ENCODE measurements at regions not wholly inside any gene's neighbourhood (a gene's known extent, or its start where the extent isn't known, plus 50 kb on each side); places are given as distances from the start of the nearest gene placed in this dataset.

DNA sequence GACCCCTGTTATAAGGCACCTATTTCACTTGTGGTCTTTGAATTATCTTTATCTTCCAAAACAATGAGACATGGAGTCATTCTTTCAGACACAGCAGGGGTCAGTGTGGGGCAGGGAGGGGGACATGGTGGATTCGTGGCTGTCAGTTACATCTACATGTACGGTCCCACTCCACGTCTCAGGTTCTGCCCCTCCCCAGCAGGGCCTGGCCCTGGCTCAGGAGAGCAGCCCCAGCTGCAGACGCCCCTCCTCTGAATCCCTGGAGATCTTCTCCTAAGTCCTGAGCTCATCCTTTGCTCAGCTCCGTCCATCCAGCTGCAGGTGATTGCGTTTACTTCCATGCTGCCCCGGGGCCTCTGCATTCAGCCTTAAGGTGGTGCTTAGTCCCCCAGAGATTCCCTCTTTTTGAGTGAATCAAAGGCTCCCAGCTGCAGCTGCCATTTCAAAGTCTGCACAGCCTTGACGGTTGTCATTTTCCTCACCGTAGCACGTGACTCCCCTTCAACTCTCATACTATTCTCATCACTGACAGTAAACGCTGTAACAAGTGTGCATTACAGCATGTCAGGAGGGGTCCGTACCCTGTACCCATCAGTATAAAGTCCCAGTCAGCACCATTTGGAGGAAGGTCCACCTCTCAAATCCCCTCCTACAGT is 113.4 kb upstream of the TCERG1L start:
- TF ChIP-seq EZH2phosphoT487 (IDR thresholded peaks at IDR 0.05; ENCODE audit: low read length) (no peak), EZH2 (optimal IDR thresholded peaks at IDR 0.05; ENCODE audit: low read depth, low read length) (no peak)
- TF ChIP-seq, protein P1, sequence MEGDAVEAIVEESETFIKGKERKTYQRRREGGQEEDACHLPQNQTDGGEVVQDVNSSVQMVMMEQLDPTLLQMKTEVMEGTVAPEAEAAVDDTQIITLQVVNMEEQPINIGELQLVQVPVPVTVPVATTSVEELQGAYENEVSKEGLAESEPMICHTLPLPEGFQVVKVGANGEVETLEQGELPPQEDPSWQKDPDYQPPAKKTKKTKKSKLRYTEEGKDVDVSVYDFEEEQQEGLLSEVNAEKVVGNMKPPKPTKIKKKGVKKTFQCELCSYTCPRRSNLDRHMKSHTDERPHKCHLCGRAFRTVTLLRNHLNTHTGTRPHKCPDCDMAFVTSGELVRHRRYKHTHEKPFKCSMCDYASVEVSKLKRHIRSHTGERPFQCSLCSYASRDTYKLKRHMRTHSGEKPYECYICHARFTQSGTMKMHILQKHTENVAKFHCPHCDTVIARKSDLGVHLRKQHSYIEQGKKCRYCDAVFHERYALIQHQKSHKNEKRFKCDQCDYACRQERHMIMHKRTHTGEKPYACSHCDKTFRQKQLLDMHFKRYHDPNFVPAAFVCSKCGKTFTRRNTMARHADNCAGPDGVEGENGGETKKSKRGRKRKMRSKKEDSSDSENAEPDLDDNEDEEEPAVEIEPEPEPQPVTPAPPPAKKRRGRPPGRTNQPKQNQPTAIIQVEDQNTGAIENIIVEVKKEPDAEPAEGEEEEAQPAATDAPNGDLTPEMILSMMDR (IDR thresholded peaks at IDR 0.05; ENCODE audit: low read length): no peak

All from MM.1S (cell line).